ENCODE measurements at regions not wholly inside any gene's neighbourhood (a gene's known extent, or its start where the extent isn't known, plus 50 kb on each side); places are given as distances from the start of the nearest gene placed in this dataset.

DNA sequence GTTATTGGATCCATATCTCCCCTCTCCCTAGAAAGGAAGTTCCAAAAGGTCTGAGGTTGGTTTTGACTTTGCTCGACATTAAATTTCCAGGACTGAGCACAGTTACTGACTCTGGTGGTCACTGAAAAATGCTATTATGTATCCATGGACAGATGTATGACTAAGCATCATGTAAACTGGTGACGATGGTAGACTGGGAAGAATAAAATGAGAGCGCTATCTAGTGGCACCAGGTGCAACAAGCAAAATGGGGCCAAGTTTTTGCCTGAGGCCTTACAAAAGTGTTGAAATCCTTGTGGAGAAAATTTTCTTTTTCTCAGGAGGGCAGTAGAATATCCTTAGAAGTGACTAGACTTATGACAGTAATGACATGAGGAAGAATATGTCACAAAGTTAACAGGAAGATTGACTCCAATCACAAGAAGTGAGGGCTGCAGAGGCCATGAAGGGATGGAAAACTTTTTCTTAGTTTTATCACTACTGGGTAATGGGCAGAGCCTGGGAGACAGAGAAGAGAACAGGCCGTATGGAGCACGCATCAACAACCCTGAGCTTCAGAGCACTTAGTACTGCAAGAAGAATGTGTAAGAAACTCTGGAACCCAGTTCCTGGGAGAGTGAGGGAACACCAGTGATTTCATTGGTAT lies 88.9 kb upstream of the ELOVL5 start:
- H3K4me3 ChIP-seq (ENCODE audit: low read depth, low read length): no peak overlapping the region
- no peaks in the 10 kb centered on the region for H3K36me3 ChIP-seq
- H3K27me3 ChIP-seq (ENCODE audit: insufficient read depth, low read depth, severe bottlenecking): no peaks in the 10 kb centered on the region
- no peak overlapping the region for H3K27ac ChIP-seq
- H3K9me3 ChIP-seq (ENCODE audit: severe bottlenecking): no peaks in the 10 kb centered on the region
- TF ChIP-seq, protein P1, sequence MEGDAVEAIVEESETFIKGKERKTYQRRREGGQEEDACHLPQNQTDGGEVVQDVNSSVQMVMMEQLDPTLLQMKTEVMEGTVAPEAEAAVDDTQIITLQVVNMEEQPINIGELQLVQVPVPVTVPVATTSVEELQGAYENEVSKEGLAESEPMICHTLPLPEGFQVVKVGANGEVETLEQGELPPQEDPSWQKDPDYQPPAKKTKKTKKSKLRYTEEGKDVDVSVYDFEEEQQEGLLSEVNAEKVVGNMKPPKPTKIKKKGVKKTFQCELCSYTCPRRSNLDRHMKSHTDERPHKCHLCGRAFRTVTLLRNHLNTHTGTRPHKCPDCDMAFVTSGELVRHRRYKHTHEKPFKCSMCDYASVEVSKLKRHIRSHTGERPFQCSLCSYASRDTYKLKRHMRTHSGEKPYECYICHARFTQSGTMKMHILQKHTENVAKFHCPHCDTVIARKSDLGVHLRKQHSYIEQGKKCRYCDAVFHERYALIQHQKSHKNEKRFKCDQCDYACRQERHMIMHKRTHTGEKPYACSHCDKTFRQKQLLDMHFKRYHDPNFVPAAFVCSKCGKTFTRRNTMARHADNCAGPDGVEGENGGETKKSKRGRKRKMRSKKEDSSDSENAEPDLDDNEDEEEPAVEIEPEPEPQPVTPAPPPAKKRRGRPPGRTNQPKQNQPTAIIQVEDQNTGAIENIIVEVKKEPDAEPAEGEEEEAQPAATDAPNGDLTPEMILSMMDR (IDR thresholded peaks at IDR 0.05; ENCODE audit: low read depth, low read length): peak; percentile 80
- peak; percentile 54 for DNase-seq

DNA sequence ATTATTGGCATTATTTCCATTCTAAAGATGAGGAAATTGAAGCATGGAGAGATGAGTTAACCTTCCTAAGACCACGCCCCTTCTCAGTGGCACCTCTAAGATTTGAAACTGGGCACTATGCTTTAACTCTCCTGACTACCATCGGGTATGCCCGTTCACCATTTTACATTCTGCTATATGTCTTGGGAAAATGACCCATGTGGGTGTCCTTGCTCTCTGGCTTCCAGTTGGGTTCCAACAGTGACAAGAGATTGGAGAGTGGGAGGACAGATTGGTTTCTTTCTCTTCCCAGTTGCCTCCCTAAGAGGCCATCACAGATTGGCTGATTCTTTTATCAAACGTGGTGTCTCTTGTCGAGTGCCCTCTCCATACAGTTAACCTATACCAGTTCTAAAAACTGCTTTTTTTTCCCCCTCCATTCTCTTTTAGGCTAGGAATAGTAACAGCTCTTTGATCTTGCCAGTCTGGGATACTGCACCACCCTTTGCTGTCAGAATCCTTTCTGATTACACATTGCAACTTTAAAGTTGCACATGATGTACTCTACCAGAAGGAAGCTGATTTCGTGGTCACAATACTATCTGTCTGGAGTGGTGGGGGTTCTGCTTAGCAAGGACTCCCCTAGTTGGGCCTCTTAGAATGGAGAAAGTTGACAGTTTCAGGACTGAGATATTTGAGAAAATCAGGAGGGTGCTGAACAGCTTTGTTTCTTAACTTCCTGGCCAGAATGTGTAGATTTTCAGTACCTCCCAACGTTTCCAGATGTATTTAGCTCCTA lies 88.0 kb upstream of the ELOVL5 start:
- H3K27ac ChIP-seq: no peak overlapping the region
- no peak for DNase-seq

DNA sequence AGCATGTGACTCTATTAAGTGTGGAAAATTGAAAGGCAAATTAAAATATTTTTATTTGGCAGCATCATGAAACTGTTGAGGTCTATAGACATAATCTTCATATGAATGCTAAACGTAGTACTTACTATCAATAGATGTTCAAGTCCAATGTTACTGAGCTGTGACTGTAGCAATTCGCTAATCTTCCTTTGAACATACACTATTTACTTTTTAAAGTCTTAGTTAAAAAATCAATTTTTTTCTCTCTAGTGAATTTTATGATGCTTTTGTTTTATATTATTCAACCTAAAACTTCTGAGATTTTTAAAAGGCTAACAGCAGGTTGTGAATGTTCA lies 85.2 kb upstream of the ELOVL5 start:
- no peaks in the 10 kb centered on the region for H3K27me3 ChIP-seq (ENCODE audit: insufficient read depth, low read depth, severe bottlenecking)
- no peaks in the 10 kb centered on the region for H3K9me3 ChIP-seq (ENCODE audit: severe bottlenecking)
- H3K36me3 ChIP-seq: no peaks in the 10 kb centered on the region
- no peak for DNase-seq
- no peak overlapping the region for H3K4me3 ChIP-seq (ENCODE audit: low read depth, low read length)
- TF ChIP-seq, protein P1 (IDR thresholded peaks at IDR 0.05; ENCODE audit: low read depth, low read length): no peak
- no peak overlapping the region for H3K27ac ChIP-seq

More for the DNA sequence above, 88.0 kb upstream of the ELOVL5 start:
- TF ChIP-seq, protein P1 (IDR thresholded peaks at IDR 0.05; ENCODE audit: low read depth, low read length): no peak
- Histone ChIP-seq H3K4me3 (ENCODE audit: low read depth, low read length) (no peak overlapping the region), H3K36me3 (no peaks in the 10 kb centered on the region), H3K9me3 (ENCODE audit: severe bottlenecking) (no peaks in the 10 kb centered on the region), H3K27me3 (ENCODE audit: insufficient read depth, low read depth, severe bottlenecking) (no peaks in the 10 kb centered on the region)

DNA sequence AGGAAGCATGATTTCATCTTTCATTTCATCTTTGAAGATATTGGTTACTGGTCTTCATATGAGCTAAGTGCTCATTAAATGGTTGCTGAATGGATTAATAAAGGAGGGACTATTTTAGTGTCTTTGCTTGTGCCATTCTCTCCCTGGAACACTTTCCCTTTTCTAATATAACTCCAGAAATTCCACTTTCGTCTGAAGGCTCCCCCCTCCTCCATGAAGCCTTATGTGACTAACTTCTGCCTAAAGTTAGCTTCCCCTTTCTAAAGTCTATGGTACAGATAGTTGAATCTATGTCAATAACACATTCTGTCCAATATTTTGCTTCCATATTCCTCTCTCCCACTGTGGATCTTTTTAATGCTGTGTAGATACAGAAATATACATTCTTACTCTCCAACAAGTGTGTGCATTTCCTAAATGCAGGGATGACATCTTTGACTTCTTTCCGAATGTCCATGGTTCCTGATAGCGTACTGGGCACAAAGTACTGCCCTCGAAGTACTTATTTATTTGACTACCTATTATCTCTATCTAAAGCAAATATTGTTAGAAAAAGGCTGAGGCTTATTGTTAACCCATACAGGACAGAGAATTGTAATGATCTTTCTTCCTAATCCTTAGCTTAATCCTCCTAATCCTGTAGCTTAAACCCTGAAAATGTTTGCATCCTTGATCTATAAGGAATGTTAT lies 84.7 kb upstream of the ELOVL5 start:
- H3K27me3 ChIP-seq (ENCODE audit: insufficient read depth, low read depth, severe bottlenecking): no peaks in the 10 kb centered on the region
- DNase-seq: no peak
- no peak overlapping the region for H3K27ac ChIP-seq
- no peak overlapping the region for H3K4me3 ChIP-seq (ENCODE audit: low read depth, low read length)
- TF ChIP-seq, protein P1 (IDR thresholded peaks at IDR 0.05; ENCODE audit: low read depth, low read length): no peak
- H3K9me3 ChIP-seq (ENCODE audit: severe bottlenecking): no peaks in the 10 kb centered on the region
- H3K36me3 ChIP-seq: no peaks in the 10 kb centered on the region

DNA sequence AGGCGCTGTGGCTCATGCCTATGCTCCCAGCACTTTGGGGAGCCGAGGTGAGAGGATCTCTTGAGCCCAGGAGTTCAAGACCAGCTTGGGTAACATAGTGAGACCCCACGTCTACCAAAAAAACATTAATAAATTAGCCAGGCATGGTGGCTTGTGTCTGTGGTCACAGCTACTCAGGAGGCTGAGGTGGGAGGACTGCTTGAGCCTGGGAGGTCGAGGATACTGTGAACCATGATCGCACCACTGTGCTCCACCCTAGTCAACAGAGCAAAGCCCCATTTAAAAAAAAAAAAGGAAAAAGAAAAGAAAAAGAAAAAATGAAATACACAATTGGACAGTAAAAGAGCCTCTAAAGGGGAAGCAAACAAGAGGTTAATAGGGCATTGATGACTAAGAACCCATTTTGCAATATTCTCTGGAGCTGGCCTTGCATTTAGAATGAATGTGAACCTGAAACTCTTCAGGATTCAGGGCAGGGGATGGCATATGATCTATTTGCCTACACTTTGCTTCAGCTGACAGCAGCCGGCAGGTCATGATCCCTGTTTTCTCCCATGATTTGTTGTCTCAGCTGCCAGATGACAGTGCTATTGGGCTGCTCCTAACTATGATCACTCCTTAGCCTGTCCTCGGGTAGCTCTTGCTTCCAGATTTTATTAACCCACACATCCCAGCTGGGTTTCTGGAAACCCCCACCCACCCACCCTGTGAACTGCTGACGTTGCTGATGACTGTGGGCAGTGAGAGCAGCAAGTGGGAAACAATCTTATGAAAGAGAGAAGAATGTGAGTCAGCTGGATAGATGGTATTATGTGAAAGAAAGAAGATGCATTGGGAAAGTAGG lies 83.8 kb upstream of the ELOVL5 start:
- Histone ChIP-seq H3K36me3 (no peaks in the 10 kb centered on the region), H3K4me3 (ENCODE audit: low read depth, low read length) (no peak overlapping the region), H3K9me3 (ENCODE audit: severe bottlenecking) (no peaks in the 10 kb centered on the region), H3K27ac (no peak overlapping the region), H3K27me3 (ENCODE audit: insufficient read depth, low read depth, severe bottlenecking) (no peaks in the 10 kb centered on the region)
- TF ChIP-seq, protein P1 (IDR thresholded peaks at IDR 0.05; ENCODE audit: low read depth, low read length): no peak
- DNase-seq: peak; percentile 62
